DMS53 (cell line): ENCODE measurements at regions not wholly inside any gene's neighbourhood (a gene's known extent, or its start where the extent isn't known, plus 50 kb on each side); places are given as distances from the start of the nearest gene placed in this dataset.

Experiments used
- DNase-seq: peaks from one replicate; lab custom pipeline; 2025; lab: John Stamatoyannopoulos, UW

DNA sequence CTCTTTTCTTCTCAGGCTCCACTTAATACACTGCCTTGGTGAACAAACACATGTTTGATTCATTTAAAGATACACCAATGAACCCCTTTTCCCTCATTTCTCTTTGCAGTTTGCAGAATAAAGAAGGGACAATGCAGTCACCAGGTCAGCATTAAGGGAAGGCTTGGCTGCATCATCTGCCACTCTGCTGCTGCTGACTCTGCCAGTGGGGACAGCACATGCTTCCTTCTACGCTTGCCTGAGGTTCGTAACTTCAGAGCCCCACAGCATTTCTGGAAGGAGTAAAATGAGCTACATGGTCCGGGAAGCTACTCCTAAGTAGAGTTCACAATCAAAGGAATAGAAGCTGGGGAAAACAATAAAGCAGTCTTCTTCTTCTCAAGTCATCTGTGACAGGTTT lies 178.9 kb upstream of the GATB start:
- DNase-seq, result no peak

DNA sequence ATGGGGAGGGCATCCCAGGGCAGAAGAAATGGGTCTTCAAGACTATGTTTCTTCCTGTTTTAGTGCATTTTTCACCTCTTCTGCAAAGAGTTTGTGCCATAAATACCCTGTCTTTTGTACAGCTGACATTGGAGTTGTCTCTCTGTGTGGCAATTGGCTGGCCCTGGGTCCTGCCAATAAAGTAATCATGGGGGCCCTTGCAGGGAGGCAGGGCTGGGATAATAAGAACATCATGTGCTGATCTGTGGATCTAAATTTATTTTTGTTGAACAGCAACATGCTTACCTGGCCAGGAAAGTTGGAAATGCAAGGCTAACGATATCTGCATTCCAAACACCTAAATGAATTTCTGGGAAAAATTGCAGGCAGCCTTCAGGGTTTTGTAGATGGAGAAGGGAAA lies 174.6 kb upstream of the GATB start:
- no peak for DNase-seq

DNA sequence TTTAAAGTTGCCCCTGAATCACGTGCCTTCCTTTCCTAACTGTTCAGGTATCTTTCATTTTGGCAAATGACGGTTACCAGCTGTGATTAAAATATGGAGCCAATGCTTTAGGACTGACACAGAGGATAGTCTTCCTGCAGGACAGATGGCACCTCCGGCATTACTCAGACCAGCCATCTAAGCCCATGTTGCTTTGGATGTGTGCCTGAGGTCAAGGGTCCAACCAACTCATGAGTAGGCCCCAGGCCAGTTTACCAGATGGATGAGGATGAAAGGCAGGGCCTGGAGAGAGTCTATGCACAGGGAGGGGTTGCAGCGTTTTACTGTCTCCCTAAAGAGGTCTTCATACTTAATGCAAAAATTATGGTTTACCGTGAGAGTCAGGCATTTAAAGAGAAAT lies 174.0 kb upstream of the GATB start:
- no peak for DNase-seq

DNA sequence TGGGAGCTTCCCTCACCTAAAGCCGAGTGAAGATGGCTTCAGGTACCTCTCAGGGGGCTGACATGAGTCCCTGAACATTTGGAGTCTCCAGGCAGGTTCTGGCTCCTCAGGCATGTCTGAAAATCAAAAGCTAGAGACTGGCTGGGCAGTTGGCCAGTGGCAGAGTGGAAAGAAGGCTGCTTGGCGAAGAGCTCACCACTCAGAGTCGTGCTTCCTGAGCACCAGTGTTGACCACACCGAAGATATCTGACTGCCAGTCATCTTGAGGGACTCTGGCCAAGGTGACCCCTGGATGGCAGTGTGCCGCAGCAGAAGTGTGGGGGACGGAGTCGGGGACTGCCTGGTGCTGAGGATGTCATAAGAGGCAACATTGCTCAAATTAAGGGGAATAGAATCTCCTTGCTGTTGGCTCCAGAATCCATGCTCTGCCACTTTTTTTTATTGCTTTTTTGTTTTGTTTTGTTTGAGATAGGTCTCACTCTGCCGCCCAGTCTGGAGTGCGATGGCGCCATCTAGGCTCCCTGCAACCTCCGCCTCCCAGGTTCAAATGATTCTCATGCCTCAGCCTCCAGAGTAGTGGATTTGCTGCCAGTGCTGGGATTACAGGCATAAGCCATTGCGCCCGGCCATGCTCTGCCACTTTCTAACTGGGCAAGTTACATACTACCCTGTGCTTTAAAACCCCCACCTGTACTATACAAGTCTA lies 172.5 kb upstream of the GATB start:
- DNase-seq, result no peak

DNA sequence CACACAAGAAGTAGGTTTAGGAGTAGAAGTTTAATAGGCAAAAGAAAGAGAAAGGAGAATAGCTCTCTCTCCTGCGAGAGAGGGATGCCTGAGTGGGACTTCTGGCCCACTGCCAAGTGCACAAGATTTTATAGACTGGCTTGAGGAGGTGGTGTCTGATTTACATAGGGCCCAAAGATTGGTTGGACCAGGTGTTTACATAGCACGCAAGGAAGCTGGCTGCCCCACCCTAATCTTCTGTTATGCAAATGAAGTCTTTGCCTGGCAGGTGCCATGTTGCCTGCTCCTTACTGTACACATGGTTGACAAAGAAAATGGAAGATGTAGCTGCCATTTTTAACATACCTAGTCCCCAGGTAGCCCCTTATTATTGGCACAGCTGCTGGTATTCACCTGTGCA lies 170.8 kb upstream of the GATB start:
- no peak for DNase-seq

DNA sequence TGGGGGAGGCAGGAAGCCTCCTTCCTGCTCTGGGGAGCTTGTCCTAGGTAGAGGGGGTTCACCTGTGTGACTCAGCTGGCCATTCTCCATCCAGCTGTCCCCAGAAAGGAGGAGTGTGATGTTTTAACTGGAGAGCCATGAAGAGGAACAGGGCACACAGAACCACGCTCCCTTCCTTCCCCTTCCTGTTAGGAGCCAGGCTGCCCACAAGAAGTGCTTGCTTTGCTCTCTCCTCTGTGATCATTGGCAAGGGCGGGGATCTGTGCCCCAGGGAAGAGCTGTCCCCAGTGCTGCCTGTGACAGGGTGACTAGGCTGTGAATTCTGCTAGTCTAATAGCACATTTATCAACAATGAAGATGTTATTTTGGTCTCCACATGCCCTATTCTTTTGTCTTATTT lies 169.6 kb upstream of the GATB start:
- peak; percentile 4 for DNase-seq

DNA sequence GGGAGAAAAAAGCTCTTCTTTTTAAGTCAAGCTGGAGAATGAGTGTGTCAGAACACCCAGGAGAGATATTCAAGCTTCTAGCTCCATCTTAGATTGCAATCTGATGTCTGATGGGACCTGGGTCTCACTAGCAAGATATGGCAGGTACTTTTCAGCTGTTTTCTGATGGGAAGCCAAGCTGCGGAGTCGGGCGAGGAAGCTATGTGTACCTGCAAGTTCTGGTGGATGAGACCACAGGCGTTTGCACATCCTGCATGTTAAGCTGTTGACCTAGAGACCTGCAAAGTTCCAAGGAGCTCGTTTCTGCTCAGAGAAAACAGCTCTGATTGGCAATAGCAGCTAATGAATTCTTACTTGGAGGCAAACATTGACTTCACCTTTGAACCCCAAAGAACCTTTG lies 167.3 kb upstream of the GATB start:
- no peak for DNase-seq

DNA sequence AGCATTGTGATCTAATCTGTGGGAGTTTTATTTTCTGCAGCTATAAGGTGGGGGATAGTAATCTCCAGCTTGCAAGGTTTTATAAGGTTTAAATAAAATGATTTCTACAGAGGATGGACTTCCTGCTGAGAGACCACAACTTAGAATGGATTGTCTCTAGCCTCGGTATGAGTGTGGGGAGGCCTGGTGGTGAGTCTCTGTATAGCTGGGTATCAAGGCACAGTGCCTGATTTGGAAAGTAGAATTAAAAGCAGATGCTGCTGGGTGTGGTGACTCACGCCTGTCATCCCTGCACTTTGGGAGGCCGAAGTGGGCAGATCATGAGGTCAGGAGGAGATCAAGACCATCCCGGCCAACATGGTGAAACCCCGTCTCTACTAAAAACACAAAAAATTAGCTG lies 162.0 kb upstream of the GATB start:
- DNase-seq, result no peak

DNA sequence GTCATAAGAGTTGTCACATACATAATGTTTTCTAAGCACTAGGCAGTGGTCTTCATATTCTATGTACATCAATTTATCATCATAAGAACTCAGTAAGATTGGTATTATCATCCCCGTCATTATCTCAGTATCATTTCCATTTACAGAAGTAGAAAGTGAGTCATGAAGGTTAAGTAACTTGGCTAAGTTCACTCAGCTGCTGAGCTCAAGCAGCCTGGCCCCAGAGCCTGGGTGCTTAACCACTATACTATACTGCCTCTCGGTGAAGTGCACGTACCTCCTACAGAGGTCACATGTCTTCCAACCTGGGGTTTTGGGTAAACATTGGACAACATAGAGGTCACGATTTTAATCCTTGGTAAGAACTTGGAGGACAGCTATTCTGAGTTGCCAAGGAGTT lies 161.5 kb upstream of the GATB start:
- no peak for DNase-seq

DNA sequence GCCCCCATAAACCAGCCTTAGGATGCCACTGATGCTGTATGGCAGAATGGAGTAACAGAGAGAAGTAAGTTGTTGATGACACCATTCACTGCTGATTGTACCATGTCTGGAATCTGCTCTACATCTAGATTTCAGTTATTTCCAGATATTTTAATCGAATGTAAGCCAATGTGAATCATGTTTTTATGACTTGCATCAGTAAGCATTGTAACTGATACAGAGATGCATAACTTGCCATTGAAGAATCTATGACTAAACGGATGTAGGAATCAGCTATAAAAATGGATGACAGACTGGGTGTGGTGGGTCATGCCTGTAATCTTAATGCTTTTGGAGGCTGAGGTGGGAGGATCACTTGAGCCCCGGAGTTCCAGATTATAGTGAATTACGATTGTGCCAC lies 161.0 kb upstream of the GATB start:
- DNase-seq, result no peak

DNA sequence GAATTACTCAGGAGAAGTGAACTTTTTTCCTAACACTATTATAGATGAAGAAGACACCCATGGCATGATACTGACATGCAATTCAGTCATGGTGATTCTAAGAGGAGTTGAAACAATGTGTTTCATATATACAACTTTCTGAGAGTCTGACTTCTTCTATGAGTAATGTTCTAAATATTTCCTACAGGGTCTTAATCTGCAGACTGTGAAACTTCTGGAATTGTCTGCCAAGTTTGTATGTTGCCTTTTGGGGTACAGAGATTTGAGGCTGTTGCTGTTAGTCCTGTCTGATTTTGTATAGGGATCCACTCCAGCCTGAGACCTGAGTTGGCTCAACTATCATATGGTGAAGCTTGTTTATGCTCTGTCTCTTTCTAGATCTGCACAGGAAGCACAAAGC lies 160.6 kb upstream of the GATB start:
- no peak for DNase-seq

DNA sequence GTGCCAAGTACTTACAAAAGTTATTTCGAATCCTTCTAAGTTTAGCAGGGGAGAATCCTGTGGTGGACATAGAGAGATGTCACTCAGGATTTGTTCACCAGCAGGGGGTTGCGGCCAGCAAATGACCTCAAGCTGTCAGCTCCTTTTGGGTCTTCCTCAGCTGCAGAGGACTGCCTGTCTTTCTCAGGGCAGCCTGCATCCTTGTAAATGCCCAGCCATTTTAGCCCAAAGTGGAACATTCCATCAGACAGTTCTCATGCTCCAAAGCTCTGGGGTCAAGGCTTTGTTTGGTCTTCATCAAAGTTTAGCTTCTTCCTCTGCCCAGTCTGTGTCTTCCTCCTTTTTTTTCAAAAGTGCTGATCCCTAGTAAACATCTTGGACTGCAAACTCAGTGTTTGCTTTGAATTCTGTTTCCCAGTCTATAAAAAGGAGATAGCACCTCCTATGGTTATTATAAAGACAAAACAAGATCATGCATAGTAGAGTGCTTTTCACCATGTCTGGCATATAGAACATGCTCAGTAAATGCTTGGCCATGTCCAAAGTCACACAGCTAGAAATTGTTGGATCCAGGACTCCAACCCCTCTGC lies 156.4 kb upstream of the GATB start:
- no peak for DNase-seq

DNA sequence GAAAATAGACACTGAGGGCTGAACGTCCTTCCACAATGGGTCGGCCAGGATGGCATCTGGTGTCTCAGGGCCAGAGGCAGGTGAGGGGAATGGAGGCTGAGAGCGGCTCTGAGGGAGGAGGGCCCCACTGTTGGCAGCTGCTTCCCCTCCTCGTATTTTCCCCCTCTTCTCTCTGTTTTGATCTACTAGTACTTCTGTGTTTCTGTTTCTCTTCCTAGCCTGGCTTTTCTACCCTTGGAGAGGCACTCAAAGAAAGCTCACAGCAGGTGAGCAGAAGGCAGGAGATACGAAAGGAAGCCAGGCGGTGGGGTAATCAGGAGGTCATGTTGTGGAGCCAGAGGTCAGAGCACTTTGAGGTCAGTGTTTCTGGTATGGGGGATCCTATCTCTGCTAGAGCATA lies 151.8 kb upstream of the GATB start:
- no peak for DNase-seq

DNA sequence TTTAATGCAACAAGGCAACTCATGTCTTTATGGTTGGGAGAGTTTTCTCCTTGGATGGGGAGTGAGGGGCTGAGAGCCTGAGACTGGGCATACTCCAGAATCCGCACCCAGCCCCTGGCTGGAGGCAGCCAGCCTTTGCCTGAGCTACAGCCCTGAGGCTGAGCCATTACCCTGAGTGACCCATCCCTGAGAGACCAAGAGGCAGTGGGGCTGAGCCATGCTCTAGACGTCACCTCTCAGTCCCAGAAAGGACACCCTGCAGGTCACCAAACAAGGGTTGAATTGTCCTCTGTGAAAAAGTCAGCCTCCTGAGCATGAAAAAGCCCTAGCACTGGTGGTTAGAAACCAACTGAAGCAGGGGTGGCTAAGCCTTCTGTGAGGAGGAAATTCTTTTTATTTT lies 151.2 kb upstream of the GATB start:
- no peak for DNase-seq

DNA sequence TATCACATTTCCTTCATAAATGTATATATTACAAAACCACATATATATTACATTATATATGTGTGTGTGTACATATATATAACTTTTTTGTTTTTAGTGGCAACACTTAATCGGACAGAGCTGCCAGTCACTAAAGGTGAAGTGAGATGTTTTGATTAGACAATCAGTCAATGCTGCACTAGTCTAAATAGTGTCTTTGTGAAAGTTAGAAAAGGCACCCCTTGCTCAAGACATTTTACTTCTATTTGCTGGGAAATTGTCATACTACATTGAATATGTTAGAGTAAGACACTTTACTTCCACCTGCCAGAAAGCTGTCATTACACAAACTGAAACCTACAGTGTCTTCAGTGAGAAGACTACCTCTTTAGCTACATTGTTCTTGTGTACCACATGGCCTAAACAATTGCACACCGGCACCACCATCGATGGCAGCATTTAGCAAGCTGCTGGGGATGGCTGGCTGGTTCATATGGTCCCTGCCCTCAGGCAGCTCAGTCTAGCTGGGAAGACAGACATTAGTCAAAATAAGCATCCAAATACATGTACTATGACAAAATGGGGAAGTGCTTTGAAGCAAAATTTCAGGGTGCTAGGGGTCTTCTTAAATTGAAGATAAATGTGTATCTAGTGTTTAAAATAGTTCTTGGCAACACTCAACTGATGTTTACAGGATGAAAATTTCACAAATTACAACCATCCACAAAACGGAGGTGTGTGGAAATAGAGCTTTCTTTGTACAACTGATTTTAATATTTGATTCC lies 148.1 kb upstream of the GATB start:
- no peak for DNase-seq

DNA sequence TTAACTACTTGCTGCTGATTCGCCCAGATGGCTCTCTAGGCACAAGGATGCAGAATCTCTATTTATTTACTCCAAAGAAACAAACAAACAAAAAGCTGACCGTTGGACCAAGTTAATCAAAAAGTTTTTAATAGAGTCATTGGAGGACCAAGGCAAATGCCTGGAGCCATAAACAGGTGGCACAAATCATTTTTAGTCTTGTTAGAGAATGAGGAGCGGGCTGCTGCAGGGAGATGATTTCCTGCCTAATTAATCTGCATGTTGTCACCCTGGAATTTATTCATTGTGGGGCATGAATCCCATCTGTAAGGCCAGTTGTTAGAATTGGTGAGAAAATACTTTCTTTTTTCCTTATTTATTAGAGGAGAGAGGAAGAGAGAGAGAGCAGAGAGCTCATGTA lies 147.4 kb upstream of the GATB start:
- DNase-seq, result no peak

DNA sequence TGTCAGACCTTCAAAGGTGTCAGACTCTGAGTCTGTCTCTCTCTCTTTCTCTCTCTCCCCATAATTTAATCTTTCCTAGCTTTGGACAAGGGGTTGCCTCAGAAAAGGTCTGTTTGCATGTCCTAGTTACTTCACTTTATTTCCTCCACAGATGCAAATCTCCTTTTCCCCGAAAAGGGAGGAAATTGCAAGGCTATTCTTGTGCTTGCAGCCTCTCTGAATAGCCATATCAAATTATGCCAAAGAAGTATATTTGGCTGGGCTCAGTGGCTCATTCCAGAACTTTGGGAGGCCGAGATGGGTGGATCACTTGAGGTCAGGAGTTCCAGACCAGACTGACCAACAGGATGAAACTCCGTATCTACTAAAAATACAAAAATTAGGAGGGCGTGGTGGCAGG lies 145.6 kb upstream of the GATB start:
- no peak for DNase-seq

DNA sequence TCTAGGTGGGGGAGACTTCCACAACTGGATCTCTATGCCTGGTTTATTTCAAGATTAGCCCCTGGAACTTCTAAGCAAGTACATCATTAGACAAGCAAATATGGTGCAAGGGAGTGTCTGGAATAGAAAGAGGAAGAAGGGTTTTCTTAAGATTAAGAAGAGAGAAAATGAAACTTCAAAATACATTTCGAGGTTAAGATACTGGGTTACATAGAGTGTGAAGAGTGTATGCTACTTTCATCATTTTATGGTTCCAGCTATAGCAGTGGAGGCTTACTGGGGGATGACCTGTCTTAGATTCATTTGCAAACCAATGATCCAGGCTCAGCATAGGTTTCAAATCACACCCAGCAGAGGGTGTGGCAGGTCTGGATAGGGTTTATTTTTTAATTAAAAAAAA lies 144.4 kb upstream of the GATB start:
- DNase-seq, result no peak

DNA sequence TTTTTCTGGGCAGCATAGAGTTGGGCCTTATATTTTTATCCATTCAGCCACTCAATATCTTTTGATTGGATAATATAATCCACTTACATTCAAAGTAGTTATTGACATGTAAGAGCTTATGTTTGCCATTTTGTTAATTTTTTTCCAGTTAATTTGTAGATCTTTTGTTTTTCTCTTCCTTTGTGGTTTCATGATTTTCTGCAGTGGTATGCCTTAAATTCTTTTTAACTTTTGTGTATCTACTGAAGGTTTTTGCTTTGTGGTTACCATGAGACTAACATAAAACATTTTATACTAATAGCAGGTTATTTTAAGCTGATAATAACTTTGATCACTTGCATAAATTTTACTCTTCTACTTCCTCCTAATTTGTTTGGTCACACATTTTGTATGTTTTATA lies 140.8 kb upstream of the GATB start:
- no peak for DNase-seq

DNA sequence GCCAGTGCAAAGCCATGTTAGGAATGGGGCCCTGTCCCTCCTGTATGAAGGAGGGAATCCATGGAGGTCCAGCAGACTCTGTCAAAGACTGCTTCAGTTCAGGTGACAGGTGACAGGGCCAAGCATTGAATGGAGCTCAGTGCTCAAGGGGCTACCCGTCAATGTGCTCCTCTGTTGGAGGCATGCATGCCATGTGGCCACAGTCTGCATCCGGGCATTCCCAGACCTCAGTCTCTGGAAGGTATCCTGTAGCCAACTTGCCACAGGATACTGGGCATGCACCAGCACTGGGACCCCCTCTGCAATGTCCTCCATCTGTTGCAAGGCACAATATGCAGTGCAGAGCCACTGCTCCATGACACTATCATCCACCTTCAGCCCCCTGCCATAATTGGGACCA lies 136.1 kb upstream of the GATB start:
- no peak for DNase-seq

DNA sequence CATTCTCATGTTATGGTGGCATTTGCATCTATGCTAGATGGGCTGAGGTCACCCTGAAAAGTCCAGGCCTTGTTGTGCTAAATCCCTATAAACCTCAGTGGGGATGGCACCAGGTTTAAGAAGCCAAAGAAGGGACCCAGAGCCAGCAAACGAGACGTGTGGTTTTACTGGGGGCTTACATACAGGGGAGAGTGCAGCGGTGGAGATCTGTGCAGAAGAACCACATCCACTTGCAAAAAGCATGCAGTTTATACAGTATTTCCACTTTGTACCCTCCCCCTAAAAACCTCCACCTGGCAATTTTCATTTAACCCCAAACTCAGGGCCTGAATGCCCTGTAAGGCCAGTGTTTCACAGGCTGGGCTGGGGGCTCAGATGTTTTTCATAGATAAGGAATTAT lies 134.9 kb upstream of the GATB start:
- DNase-seq, result no peak

DNA sequence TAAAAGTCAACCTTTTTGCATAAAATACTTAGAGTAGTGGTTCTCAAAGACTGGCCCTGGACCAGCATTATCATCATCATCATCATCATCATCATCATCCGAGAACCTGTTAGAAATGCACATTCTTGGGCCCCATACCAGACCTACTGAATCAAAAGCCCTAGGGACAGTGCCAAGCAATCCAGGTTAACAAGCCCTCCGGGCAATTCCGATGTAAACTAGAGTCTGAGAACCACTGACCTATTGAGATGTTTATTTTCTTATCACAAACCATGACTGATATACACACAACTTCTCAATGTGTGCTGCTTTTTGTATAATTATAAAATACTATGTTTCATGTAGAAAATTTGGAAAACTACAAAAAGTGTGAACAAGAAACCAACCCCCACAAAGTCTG lies 133.4 kb upstream of the GATB start:
- DNase-seq, result no peak

DNA sequence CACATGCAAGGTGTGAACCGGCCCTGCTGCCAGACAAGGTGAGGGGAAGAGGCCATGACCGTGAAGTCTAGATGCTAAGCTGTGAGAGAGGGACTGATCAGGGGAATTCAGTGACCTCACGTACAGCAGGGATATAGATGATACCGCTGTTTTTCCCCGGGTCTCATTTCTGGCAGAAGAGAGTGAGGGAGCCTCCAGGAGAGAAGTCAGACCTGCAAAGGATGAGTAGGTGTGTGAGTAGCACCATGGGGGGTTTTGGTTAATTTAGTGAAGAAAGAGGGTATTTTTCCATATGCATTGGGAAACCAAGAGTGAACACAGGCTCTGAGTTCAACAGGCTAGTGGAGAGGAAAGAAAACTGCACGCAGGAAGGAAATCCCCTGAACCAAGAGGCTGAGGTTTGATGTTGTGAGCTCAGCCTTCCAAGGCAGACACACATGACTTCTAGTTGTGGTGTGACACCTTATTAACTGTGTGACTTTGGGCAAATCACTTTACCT lies 127.6 kb upstream of the GATB start:
- DNase-seq, result no peak

DNA sequence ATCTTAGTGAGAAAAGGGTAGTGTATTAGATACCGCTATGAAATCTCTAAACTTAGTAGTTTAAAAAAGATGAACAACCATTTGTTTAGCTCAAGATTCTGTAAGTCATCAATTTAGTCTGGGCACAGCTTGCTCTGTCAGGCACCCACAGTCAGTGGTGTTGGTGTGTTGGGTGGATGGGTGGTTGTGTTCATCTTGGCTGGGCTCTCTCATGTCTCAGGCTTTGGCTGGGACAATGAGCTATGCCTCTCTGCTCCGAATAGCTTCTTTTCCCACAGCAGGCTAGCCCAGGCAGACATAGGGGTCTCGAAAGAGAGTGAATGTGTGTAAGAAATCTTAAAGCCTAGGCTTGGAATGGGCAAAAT lies 127.0 kb upstream of the GATB start:
- no peak for DNase-seq
